Adrenal gland (tissue), 5 donors: ENCODE measurements at regions not wholly inside any gene's neighbourhood (a gene's known extent, or its start where the extent isn't known, plus 50 kb on each side); places are given as distances from the start of the nearest gene placed in this dataset.

Experiments
- POLR2A ChIP-seq, 2 donors: fragments of 450-650 bp; IDR thresholded peaks; one replicate each; pipeline ENCODE4 v1.6.1; 2017; ENCODE audit warnings: antibody characterized with exemption in 2 of 2, mild to moderate bottlenecking in 2 of 2, moderate library complexity in 1 of 2
- TF ChIP-seq, protein P1 (sequence below), 6 experiments: fragments of 450-650 bp in 4 of 6; fragments of 200-600 bp in 2 of 6; sonication (generic) in 1 of 6; IDR thresholded peaks; 1 replicate in 5 of 6; 2 replicates in 1 of 6; pipeline versions ENCODE4 v1.5.1 to v1.8.0; 2016 to 2021; ENCODE audit warnings: antibody characterized with exemption in 6 of 6, mild to moderate bottlenecking in 2 of 6, moderate library complexity in 1 of 6
- donor health status: DM: no; HTN: no; CAD: no.

DNA sequence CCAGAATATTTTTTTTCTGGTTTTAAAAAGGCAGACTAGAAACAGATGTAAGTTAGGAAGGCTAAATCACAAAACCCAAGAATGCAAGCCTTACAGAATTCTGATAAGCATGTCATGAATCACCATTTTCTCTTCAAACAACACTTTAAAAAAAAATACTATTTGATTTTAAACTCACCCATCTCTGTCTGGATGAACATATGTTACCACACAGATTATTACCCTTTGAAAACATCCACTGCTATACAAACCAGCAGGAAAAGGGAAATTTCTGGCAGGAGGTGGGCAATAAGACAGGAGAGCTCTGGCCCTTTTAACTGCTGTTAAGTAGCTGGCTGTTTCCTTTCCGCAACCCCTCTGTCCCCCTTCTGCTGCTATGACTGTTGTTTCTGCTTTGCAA, 317.7 kb upstream of the NOCT start:
- no peak for TF ChIP-seq POLR2A (IDR thresholded peaks at IDR 0.05)
- TF ChIP-seq, protein P1, sequence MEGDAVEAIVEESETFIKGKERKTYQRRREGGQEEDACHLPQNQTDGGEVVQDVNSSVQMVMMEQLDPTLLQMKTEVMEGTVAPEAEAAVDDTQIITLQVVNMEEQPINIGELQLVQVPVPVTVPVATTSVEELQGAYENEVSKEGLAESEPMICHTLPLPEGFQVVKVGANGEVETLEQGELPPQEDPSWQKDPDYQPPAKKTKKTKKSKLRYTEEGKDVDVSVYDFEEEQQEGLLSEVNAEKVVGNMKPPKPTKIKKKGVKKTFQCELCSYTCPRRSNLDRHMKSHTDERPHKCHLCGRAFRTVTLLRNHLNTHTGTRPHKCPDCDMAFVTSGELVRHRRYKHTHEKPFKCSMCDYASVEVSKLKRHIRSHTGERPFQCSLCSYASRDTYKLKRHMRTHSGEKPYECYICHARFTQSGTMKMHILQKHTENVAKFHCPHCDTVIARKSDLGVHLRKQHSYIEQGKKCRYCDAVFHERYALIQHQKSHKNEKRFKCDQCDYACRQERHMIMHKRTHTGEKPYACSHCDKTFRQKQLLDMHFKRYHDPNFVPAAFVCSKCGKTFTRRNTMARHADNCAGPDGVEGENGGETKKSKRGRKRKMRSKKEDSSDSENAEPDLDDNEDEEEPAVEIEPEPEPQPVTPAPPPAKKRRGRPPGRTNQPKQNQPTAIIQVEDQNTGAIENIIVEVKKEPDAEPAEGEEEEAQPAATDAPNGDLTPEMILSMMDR (IDR thresholded peaks at IDR 0.05) = no peak
